SJCRH30 (cell line): ENCODE measurements at regions not wholly inside any gene's neighbourhood (a gene's known extent, or its start where the extent isn't known, plus 50 kb on each side); places are given as distances from the start of the nearest gene placed in this dataset.

Experiments
- DNase-seq, 2 experiments: peaks; one replicate each; pipeline ENCODE4 v3.0.0-alpha.2; 2015 to 2020
- H3K27ac ChIP-seq: fragments of 250-450 bp; sonication (Bioruptor Pico); 2 replicates; pipeline ENCODE4 v1.5.1; 2020; ENCODE audit warnings: mild to moderate bottlenecking, moderate library complexity
- H3K27me3 ChIP-seq: fragments of 250-450 bp; sonication (Bioruptor Pico); 2 replicates; pipeline ENCODE4 v1.5.1; 2020; ENCODE audit warnings: mild to moderate bottlenecking, moderate library complexity
- H3K36me3 ChIP-seq: fragments of 250-450 bp; sonication (Bioruptor Pico); 2 replicates; pipeline ENCODE4 v1.5.1; 2020; ENCODE audit warnings: mild to moderate bottlenecking, moderate library complexity
- H3K4me1 ChIP-seq: fragments of 250-450 bp; sonication (Bioruptor Pico); 2 replicates; pipeline ENCODE4 v1.5.1; 2020; ENCODE audit warnings: mild to moderate bottlenecking, moderate library complexity
- H3K4me3 ChIP-seq: fragments of 250-450 bp; sonication (Bioruptor Pico); 2 replicates; pipeline ENCODE4 v1.5.1; 2020; ENCODE audit warnings: mild to moderate bottlenecking, moderate library complexity
- H3K9me3 ChIP-seq: fragments of 250-450 bp; sonication (Bioruptor Pico); replicated peaks from 2 replicates; pipeline ENCODE4 v1.5.1; 2020; ENCODE audit warnings: mild to moderate bottlenecking, moderate library complexity

DNA sequence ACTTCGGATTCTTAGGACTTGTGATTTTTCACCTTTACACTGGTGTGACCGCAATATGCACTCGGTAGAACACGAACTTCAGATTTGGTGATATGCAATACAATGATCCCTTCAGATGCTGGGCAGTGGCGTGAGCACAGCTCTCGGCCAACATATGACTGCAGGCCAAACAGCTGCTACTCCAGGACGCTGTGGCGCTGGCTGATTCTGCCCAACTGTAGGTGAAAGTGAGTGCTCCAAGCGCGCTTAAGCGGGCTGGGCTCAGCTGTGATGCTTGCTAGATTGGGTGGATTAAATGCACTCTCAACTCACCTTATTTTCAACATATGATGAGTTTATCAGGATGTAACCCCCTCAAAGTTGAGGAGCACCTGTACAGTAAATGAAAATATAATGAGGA is 137.6 kb upstream of the RET start:
- Histone ChIP-seq H3K36me3 (no peaks in the 10 kb centered on the region), H3K9me3 (no peaks in the 10 kb centered on the region), H3K27ac (no peak overlapping the region), H3K27me3 (no peaks in the 10 kb centered on the region), H3K4me1 (no peaks in the 10 kb centered on the region), H3K4me3 (no peak overlapping the region)
- DNase-seq, result no peak

GRCh38 chr10:42939685-42940366 is 137.0 kb upstream of the RET start:
- Histone ChIP-seq H3K36me3 (no peaks in the 10 kb centered on the region), H3K27ac (no peak overlapping the region), H3K4me1 (no peaks in the 10 kb centered on the region), H3K9me3 (no peaks in the 10 kb centered on the region), H3K27me3 (no peaks in the 10 kb centered on the region), H3K4me3 (no peak overlapping the region)
- no peak for DNase-seq

- Histone ChIP-seq H3K27me3 (no peaks in the 10 kb centered on the region), H3K27ac (no peak overlapping the region), H3K4me1 (no peaks in the 10 kb centered on the region), H3K4me3 (no peak overlapping the region), H3K9me3 (no peaks in the 10 kb centered on the region), H3K36me3 (no peaks in the 10 kb centered on the region)
- no peak for DNase-seq
Observed at GRCh38 chr10:42940487-42941294, 136.2 kb upstream of the RET start.

DNA sequence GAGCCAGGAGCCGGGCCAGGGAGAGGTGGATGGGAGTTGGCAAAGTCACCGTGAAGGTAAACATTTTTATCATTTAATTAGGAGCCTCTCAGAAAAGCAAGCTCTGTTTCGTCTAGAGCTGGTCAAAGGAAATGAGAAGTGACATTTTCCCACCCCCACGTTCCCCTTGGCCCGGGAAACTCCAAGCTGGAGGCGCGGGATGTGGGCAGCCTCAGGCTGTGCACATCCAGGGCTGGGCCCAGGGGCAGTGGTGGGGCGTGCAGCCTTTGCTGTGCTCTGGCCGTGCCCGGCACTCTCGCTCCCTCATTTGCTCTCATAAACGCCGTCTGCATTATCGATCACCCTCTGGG is 135.6 kb upstream of the RET start:
- H3K27ac ChIP-seq, result no peak overlapping the region
- no peak for DNase-seq
- H3K4me1 ChIP-seq, result no peaks in the 10 kb centered on the region
- no peak overlapping the region for H3K4me3 ChIP-seq
- H3K36me3 ChIP-seq, result no peaks in the 10 kb centered on the region
- H3K9me3 ChIP-seq, result no peaks in the 10 kb centered on the region
- no peaks in the 10 kb centered on the region for H3K27me3 ChIP-seq

GRCh38 chr10:42941790-42942189 is 135.1 kb upstream of the RET start:
- Histone ChIP-seq H3K9me3 (no peaks in the 10 kb centered on the region), H3K27ac (no peak overlapping the region), H3K36me3 (no peaks in the 10 kb centered on the region), H3K4me1 (no peaks in the 10 kb centered on the region), H3K4me3 (no peak overlapping the region), H3K27me3 (no peaks in the 10 kb centered on the region)
- no peak for DNase-seq

DNA sequence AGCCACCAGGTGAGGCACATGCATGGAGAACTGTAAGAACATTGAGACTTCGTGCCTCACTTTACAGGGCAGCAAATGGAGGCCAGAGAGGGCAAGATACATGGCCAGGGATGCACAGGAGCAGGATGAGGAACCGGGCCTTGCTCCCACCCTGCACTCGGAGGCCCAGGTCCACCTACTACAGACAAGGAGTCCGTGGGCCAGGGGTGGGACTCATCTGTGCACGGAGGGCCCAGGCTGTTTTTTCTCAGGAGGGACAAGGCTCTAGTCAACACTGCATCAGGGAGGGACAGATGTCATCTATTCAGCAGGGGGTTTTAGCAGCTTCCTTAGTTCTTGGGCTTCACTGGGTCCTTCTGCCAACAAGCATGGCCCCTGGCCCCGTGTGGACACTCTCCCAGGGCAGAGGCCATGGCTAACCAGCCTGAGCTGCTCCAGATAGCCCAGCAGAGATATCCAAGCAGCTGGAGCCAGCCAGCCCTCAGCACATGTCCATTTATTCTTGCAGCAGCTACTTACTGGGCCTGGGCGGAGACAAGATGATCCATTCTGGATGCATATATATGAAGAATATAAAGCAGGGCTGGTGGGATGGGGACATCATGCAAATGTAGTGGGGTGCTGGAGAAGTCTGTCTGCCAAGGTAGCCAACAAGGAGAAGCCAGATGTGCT is 134.5 kb upstream of the RET start:
- H3K27ac ChIP-seq, result no peak overlapping the region
- no peaks in the 10 kb centered on the region for H3K4me1 ChIP-seq
- no peaks in the 10 kb centered on the region for H3K27me3 ChIP-seq
- H3K9me3 ChIP-seq, result no peaks in the 10 kb centered on the region
- no peaks in the 10 kb centered on the region for H3K36me3 ChIP-seq
- no peak overlapping the region for H3K4me3 ChIP-seq
- no peak for DNase-seq

GRCh38 chr10:42943025-42943818 is 133.6 kb upstream of the RET start:
- no peak for DNase-seq

DNA sequence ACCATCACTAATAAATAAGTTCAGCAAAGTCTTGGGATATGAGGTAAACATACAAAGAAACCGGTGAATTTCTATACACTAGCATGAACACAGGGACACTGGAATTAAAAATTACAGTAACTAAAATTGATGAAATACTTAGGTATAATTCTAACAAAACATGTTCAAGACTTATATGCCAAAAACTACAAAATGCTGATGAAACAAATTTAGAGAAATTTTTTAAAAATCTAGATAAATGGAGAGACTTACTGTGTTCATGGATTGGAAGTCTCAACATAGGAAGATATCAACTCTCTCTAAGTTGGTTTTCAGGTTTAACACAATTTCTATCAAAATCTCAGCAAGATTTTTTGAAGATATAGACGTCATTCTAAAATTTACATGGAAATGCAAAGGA is 128.8 kb upstream of the RET start:
- Histone ChIP-seq H3K4me3 (no peak overlapping the region), H3K36me3 (no peaks in the 10 kb centered on the region)

More at GRCh38 chr10:42943025-42943818, 133.6 kb upstream of the RET start:
- Histone ChIP-seq H3K27ac (no peak overlapping the region), H3K36me3 (no peaks in the 10 kb centered on the region), H3K4me1 (no peaks in the 10 kb centered on the region), H3K9me3 (no peaks in the 10 kb centered on the region), H3K27me3 (no peaks in the 10 kb centered on the region), H3K4me3 (no peak overlapping the region)

DNA sequence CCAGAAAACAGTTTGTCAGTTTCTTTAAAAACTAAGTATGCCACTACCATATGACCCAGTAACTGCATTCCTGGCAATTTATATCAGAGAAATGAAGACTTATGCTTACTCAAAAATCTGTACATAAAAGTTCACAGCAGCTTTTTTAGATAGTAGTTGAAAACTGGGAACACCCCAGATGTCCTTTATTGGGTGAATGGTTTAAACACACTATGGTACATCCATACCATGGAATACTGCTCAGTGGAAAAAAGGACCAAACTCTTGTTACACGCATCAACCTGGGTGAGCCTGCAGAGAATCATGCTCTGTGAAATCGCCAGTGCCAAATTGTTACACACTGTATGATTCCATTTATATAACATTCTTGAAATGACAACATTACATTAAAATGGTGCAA is 127.6 kb upstream of the RET start:
- no peak for DNase-seq
- Histone ChIP-seq H3K27ac (no peak overlapping the region), H3K27me3 (no peaks in the 10 kb centered on the region), H3K4me1 (no peaks in the 10 kb centered on the region), H3K4me3 (no peak overlapping the region), H3K36me3 (no peaks in the 10 kb centered on the region), H3K9me3 (no peaks in the 10 kb centered on the region)

More for the DNA sequence above, 128.8 kb upstream of the RET start:
- Histone ChIP-seq H3K27ac (no peak overlapping the region), H3K27me3 (no peaks in the 10 kb centered on the region), H3K9me3 (no peaks in the 10 kb centered on the region), H3K4me1 (no peaks in the 10 kb centered on the region)
- DNase-seq, result no peak

GRCh38 chr10:42950606-42951485 is 126.0 kb upstream of the RET start:
- Histone ChIP-seq H3K4me3 (no peak overlapping the region), H3K9me3 (no peaks in the 10 kb centered on the region), H3K36me3 (no peaks in the 10 kb centered on the region), H3K27ac (no peak overlapping the region), H3K4me1 (no peaks in the 10 kb centered on the region), H3K27me3 (no peaks in the 10 kb centered on the region)
- no peak for DNase-seq

GRCh38 chr10:42951486-42952251 is 125.2 kb upstream of the RET start:
- Histone ChIP-seq H3K27ac (no peak overlapping the region), H3K9me3 (no peaks in the 10 kb centered on the region), H3K36me3 (no peaks in the 10 kb centered on the region), H3K4me3 (no peak overlapping the region), H3K27me3 (no peaks in the 10 kb centered on the region), H3K4me1 (no peaks in the 10 kb centered on the region)
- no peak for DNase-seq

- Histone ChIP-seq H3K4me3 (no peak overlapping the region), H3K36me3 (no peaks in the 10 kb centered on the region), H3K4me1 (no peaks in the 10 kb centered on the region), H3K9me3 (no peaks in the 10 kb centered on the region), H3K27me3 (no peaks in the 10 kb centered on the region), H3K27ac (no peak overlapping the region)
- DNase-seq, result no peak
Observed at GRCh38 chr10:42952349-42952748, 124.5 kb upstream of the RET start.

DNA sequence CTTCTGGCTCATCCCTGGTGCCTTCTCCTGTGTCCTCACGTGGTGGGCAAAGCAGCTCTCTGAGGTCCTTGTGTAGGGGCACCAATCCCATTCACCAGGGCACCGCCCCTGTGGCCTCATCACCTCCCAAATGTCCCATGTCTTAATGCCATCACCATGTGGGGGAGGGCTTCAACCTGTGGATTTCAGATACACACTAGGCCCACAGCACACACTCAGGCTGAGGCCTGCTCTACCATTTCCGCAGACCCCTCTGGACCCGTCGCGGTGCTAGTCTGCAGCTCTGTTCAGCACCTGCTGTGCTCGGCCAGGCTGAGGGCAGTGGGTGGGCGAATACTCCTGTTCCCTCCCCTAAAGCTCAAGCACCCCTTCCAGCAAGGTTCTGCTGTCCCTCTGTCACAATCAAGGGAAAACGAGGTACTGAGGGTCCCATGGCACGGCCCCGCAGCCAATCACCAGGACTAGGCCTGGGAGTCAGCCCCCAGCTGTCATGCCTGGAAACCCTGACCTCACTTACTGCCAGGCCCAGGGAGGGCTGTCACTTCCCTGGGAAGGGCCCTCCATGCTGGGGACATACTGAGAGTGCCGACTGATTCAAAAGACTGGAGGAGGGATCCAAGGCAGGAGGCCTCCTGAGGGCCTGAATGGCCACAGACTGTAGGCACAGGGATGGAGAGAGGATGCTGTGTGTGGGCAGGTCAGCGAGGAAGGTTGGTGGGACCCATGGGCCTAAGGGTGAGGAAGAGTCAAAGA is 123.8 kb upstream of the RET start:
- Histone ChIP-seq H3K9me3 (no peaks in the 10 kb centered on the region), H3K4me1 (no peaks in the 10 kb centered on the region), H3K36me3 (no peaks in the 10 kb centered on the region), H3K27me3 (no peaks in the 10 kb centered on the region), H3K27ac (no peak overlapping the region), H3K4me3 (no peak overlapping the region)
- no peak for DNase-seq
